GM12878 (cell line): ENCODE measurements at regions not wholly inside any gene's neighbourhood (a gene's known extent, or its start where the extent isn't known, plus 50 kb on each side); places are given as distances from the start of the nearest gene placed in this dataset.

Experiments used
- ATAC-seq: fragments of 200-7000 bp; cut with Tn5 transposase; 3 replicates; pipeline ENCODE4 v1.9.1; 2020; ENCODE audit warnings: mild to moderate bottlenecking, moderate library complexity
- BruUV-seq: library from RNA; stranded (reverse); fragments of 400-500 nt; replicated peaks from 2 replicates; lab custom pipeline; 2021; lab: Mats Ljungman, UMichigan
- CTCF ChIA-PET: fragments of 300-600 bp; sonication (Branson Sonifier 250); formaldehyde crosslinking; extraction: SDS; loops from one replicate; lab custom pipeline; 2021; ENCODE audit warnings: inconsistent platforms; lab: Yijun Ruan, JAX
- POLR2A ChIA-PET: fragments of 350-600 bp; formaldehyde crosslinking; extraction: SDS; loops from one replicate; lab custom pipeline; 2021; ENCODE audit warnings: inconsistent platforms; lab: Charles Lee
- RAD21 ChIA-PET: fragments of 300-600 bp; sonication (Branson Sonifier 250); formaldehyde crosslinking; loops from one replicate; lab custom pipeline; 2023; ENCODE audit warnings: antibody characterized with exemption; ENCODE audit not compliant: unreplicated experiment; lab: Charles Lee
- SMC1A ChIA-PET: fragments of 300-600 bp; sonication (Branson Sonifier 250); formaldehyde crosslinking; loops from one replicate; lab custom pipeline; 2023; ENCODE audit not compliant: unreplicated experiment, uncharacterized antibody; lab: Charles Lee
- DNase-seq: peaks from one replicate; pipeline ENCODE4 v3.0.0-alpha.2; 2011; ENCODE audit warnings: low read depth, low spot score
- FAIRE-seq: peaks from 3 replicates; lab custom pipeline; 2011; peaks lifted over from hg19 to GRCh38; lab: Jason Lieb, UNC
- H2AFZ ChIP-seq: 2 replicates; pipeline ENCODE4 v1.6.0; 2011; ENCODE audit warnings: low read depth, low read length, control low read depth; ENCODE audit not compliant: control insufficient read depth
- H3K27ac ChIP-seq: 2 replicates; pipeline ENCODE4 v1.5.1; 2011; ENCODE audit warnings: control low read depth; ENCODE audit not compliant: control insufficient read depth, insufficient read depth
- H3K27me3 ChIP-seq, 2 experiments: replicated peaks in 1 of 2; 2 replicates each; pipeline versions ENCODE4 v1.6.0 to v1.6.1; 2011; ENCODE audit warnings: low read length in 1 of 2; ENCODE audit not compliant: control insufficient read depth in 2 of 2, insufficient read depth in 2 of 2
- H3K36me3 ChIP-seq, 2 experiments: 2 replicates each; pipeline ENCODE4 v1.5.1; 2011; ENCODE audit warnings: low read length in 1 of 2; ENCODE audit not compliant: control insufficient read depth in 2 of 2, insufficient read depth in 2 of 2
- H3K4me1 ChIP-seq: 2 replicates; pipeline ENCODE4 v1.6.1; 2011; ENCODE audit warnings: mild to moderate bottlenecking, low read length, moderate library complexity, mixed read lengths; ENCODE audit not compliant: control insufficient read depth, insufficient read depth
- H3K4me2 ChIP-seq: 2 replicates; pipeline ENCODE4 v1.6.0; 2011; ENCODE audit warnings: control low read depth; ENCODE audit not compliant: control insufficient read depth, insufficient read depth
- H3K4me3 ChIP-seq: fragments of 200-600 bp; sonication (generic); 2 replicates; pipeline ENCODE4 v1.5.1; 2016
- H3K79me2 ChIP-seq: 2 replicates; pipeline ENCODE4 v1.6.0; 2011; ENCODE audit warnings: low read length; ENCODE audit not compliant: control insufficient read depth, insufficient read depth
- H3K9ac ChIP-seq: 2 replicates; pipeline ENCODE4 v1.8.0; 2011; ENCODE audit warnings: low read length, control low read depth, mixed read lengths; ENCODE audit not compliant: control insufficient read depth, insufficient read depth
- H3K9me3 ChIP-seq: replicated peaks from 3 replicates; pipeline ENCODE4 v1.5.1; 2011; ENCODE audit warnings: mild to moderate bottlenecking, low read length; ENCODE audit not compliant: control insufficient read depth, insufficient read depth
- H4K20me1 ChIP-seq: 2 replicates; pipeline ENCODE4 v1.6.0; 2011; ENCODE audit not compliant: control insufficient read depth, insufficient read depth
- BHLHE40 ChIP-seq, 2 experiments: fragments of 450-650 bp in 1 of 2; IDR thresholded peaks; 2 replicates each; pipeline ENCODE4 v1.6.1; 2011 to 2017; ENCODE audit warnings: low read depth in 2 of 2, borderline replicate concordance in 1 of 2, improper control_type of control experiment in 1 of 2, low read length in 1 of 2, mild to moderate bottlenecking in 1 of 2
- CBX5 ChIP-seq: sonication (generic); IDR thresholded peaks from 2 replicates; pipeline ENCODE4 v1.6.1; 2016; ENCODE audit warnings: low read depth, moderate library complexity, mild to moderate bottlenecking, inconsistent platforms
- GATAD2B ChIP-seq: fragments of 450-650 bp; conservative IDR thresholded peaks from 2 replicates; pipeline ENCODE4 v1.6.1; 2017; ENCODE audit warnings: low read depth, mild to moderate bottlenecking, moderate library complexity
- JUND ChIP-seq: IDR thresholded peaks from 2 replicates; pipeline ENCODE4 v1.6.1; 2012; ENCODE audit warnings: low read depth, mild to moderate bottlenecking, low read length, improper control_type of control experiment, moderate library complexity
- NFIC ChIP-seq: IDR thresholded peaks from 2 replicates; pipeline ENCODE4 v1.6.1; 2012; ENCODE audit warnings: low read depth, mild to moderate bottlenecking, inconsistent platforms, low read length, moderate library complexity
- NFYB ChIP-seq: IDR thresholded peaks from 2 replicates; pipeline ENCODE4 v1.6.1; 2011; ENCODE audit warnings: low read depth, mild to moderate bottlenecking, low read length, improper control_type of control experiment, moderate library complexity; ENCODE audit not compliant: insufficient read depth
- NR2F1 ChIP-seq: fragments of 450-650 bp; conservative IDR thresholded peaks from 2 replicates; pipeline ENCODE4 v1.6.1; 2017; ENCODE audit warnings: mild to moderate bottlenecking
- POLR2AphosphoS5 ChIP-seq: IDR thresholded peaks from 2 replicates; pipeline ENCODE4 v1.6.1; 2011; ENCODE audit warnings: mild to moderate bottlenecking, low read length, inconsistent platforms
- POU2F2 ChIP-seq: IDR thresholded peaks from 3 replicates; pipeline ENCODE4 v1.6.1; 2011; ENCODE audit warnings: low read depth, mild to moderate bottlenecking, low read length, borderline replicate concordance
- RBBP5 ChIP-seq: fragments of 200-600 bp; sonication (generic); conservative IDR thresholded peaks from 2 replicates; pipeline ENCODE4 v1.6.1; 2016
- RFX5 ChIP-seq: IDR thresholded peaks from 2 replicates; pipeline ENCODE4 v1.6.1; 2011; ENCODE audit warnings: low read depth, low read length, improper control_type of control experiment
- SIN3A ChIP-seq: IDR thresholded peaks from 2 replicates; pipeline ENCODE4 v1.6.1; 2012; ENCODE audit warnings: low read depth, low read length, improper control_type of control experiment
- SMAD5 ChIP-seq: IDR thresholded peaks from 2 replicates; pipeline ENCODE4 v1.6.1; 2016; ENCODE audit warnings: antibody characterized with exemption, low read depth
- SUZ12 ChIP-seq: fragments of 200-600 bp; sonication (generic); IDR thresholded peaks from one replicate; pipeline ENCODE4 v1.6.1; 2018; ENCODE audit warnings: antibody characterized with exemption, mild to moderate bottlenecking; ENCODE audit not compliant: unreplicated experiment
- WGBS: methylation state at CpG from one replicate; pipeline ENCODE4 v1.1.6; 2016; ENCODE audit warnings: low lambda C conversion rate; ENCODE audit not compliant: insufficient replicate concordance, insufficient coverage; ENCODE audit errors: missing lambda C conversion rate; 5-methylcytosine and 5-hydroxymethylcytosine counted together
- in situ Hi-C: fragments of 300-500 bp; cut with MboI; formaldehyde crosslinking; loops from 9 replicates; pipeline ENCODE4 v1.14.3; 2018; ENCODE audit warnings: mixed read lengths
- intact Hi-C: fragments of 100-400 bp; cut with micrococcal nuclease; formaldehyde crosslinking; loops from one replicate; pipeline ENCODE4 v1.14.2; 2022; ENCODE audit not compliant: unreplicated experiment
- TF ChIP-seq, protein P1 (sequence below): fragments of 450-650 bp; IDR thresholded peaks from 2 replicates; pipeline ENCODE4 v1.6.1; 2018; ENCODE audit warnings: borderline replicate concordance, mild to moderate bottlenecking; ENCODE audit not compliant: partially characterized antibody
- TF ChIP-seq, protein P2 (sequence below): fragments of 450-650 bp; IDR thresholded peaks from 2 replicates; pipeline ENCODE4 v1.6.1; 2017; ENCODE audit warnings: antibody characterized with exemption, mild to moderate bottlenecking, moderate library complexity

DNA sequence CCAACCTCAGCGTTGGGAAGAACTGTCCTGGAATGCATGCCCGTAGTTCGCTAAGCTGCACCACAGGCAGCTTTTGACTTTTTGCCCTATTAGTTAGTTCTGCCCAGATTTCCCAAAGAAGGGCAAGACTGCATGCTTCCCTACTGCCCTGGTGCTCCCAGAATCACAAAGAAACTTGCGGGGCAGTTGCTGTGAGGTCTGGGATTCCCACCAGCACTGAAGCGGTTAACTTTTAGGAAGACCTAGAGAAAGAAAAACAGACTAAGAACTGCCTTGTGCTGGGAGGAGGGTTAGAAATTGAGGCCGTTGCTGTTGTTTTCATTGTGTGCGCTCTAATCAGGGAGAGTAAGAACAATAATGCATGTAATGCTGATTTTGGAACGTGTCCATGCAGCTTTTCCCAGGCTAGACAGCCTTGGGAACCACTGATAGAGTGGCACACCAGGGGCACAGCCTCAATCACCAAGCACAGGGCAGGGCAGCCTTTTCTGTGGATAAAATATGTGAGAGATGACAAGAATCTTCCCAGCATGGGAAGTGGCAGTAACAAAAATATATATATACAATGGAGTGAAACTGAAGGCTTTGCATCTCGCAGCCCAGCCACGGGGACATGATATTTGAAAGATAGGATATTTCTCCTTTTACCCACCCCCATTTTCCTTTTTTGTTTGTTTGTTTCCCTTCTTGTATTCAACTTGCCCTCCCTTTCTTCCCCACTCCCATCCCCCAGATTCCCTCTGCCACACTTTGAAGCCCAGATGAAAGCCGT is 137.7 kb upstream of the HEY2 start:
- 39% methylated on average over 11 of the region's 11 CpGs for WGBS
- ChIA-PET CTCF (interaction anchor here (1.4 kb wide), 1 partner anchor 11 kb away, joined by 3 read pairs; no protein-coding TSS in a partner anchor), POLR2A (no interaction called here), RAD21 (no interaction called here), SMC1A (interaction anchor here (1.2 kb wide), 1 partner anchor 17 kb away, joined by 3 read pairs; no protein-coding TSS in a partner anchor)
- no peak overlapping the region for H3K27ac ChIP-seq
- no peaks in the 10 kb centered on the region for H3K9me3 ChIP-seq
- FAIRE-seq (no peak), DNase-seq (no peak), ATAC-seq (no peak)
- H4K20me1 ChIP-seq = no peaks in the 10 kb centered on the region; the same call in 1 of the 2 replicates
- H3K4me2 ChIP-seq = no peak overlapping the region
- no peak overlapping the region for H3K4me3 ChIP-seq
- TF ChIP-seq RFX5 = no peak
- TF ChIP-seq SUZ12 = no peak
- no peak for TF ChIP-seq CBX5
- TF ChIP-seq, protein P1, sequence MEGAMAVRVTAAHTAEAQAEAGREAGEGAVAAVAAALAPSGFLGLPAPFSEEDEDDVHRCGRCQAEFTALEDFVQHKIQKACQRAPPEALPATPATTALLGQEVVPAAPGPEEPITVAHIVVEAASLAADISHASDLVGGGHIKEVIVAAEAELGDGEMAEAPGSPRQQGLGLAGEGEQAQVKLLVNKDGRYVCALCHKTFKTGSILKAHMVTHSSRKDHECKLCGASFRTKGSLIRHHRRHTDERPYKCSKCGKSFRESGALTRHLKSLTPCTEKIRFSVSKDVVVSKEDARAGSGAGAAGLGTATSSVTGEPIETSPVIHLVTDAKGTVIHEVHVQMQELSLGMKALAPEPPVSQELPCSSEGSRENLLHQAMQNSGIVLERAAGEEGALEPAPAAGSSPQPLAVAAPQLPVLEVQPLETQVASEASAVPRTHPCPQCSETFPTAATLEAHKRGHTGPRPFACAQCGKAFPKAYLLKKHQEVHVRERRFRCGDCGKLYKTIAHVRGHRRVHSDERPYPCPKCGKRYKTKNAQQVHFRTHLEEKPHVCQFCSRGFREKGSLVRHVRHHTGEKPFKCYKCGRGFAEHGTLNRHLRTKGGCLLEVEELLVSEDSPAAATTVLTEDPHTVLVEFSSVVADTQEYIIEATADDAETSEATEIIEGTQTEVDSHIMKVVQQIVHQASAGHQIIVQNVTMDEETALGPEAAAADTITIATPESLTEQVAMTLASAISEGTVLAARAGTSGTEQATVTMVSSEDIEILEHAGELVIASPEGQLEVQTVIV = no peak
- no peak for TF ChIP-seq POLR2AphosphoS5
- TF ChIP-seq NR2F1 = no peak
- no peak for TF ChIP-seq POU2F2
- TF ChIP-seq SMAD5 = no peak
- TF ChIP-seq BHLHE40 (IDR thresholded peaks at IDR 0.05; ENCODE audit: borderline replicate concordance in 1 of 2, low read depth in 2 of 2, low read length in 1 of 2) = no peak
- TF ChIP-seq RBBP5 = no peak
- no peak for TF ChIP-seq NFIC
- no peak for TF ChIP-seq JUND
- no peak for TF ChIP-seq GATAD2B
- no peak for TF ChIP-seq NFYB
- TF ChIP-seq, protein P2, sequence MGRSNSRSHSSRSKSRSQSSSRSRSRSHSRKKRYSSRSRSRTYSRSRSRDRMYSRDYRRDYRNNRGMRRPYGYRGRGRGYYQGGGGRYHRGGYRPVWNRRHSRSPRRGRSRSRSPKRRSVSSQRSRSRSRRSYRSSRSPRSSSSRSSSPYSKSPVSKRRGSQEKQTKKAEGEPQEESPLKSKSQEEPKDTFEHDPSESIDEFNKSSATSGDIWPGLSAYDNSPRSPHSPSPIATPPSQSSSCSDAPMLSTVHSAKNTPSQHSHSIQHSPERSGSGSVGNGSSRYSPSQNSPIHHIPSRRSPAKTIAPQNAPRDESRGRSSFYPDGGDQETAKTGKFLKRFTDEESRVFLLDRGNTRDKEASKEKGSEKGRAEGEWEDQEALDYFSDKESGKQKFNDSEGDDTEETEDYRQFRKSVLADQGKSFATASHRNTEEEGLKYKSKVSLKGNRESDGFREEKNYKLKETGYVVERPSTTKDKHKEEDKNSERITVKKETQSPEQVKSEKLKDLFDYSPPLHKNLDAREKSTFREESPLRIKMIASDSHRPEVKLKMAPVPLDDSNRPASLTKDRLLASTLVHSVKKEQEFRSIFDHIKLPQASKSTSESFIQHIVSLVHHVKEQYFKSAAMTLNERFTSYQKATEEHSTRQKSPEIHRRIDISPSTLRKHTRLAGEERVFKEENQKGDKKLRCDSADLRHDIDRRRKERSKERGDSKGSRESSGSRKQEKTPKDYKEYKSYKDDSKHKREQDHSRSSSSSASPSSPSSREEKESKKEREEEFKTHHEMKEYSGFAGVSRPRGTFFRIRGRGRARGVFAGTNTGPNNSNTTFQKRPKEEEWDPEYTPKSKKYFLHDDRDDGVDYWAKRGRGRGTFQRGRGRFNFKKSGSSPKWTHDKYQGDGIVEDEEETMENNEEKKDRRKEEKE = no peak
- no peak for TF ChIP-seq SIN3A
- intact Hi-C loops = no loop called here
- H2AFZ ChIP-seq = no peak overlapping the region
- H3K36me3 ChIP-seq = no peaks in the 10 kb centered on the region
- H3K79me2 ChIP-seq = no peaks in the 10 kb centered on the region
- H3K27me3 ChIP-seq = 0 out of 4 replicates have a peak, but pooled peaks cover 0 to 4% of the 10 kb centered on the region in 2 experiments
- H3K4me1 ChIP-seq = no peaks in the 10 kb centered on the region
- in situ Hi-C loops = no loop called here
- BruUV-seq = no TSS peak
- no peak overlapping the region for H3K9ac ChIP-seq
